ENCODE measurements at regions not wholly inside any gene's neighbourhood (a gene's known extent, or its start where the extent isn't known, plus 50 kb on each side); places are given as distances from the start of the nearest gene placed in this dataset.

- TF ChIP-seq TSC22D2 (CRISPR knock-in tag; IDR thresholded peaks at IDR 0.05; ENCODE audit: borderline replicate concordance) (no peak), SRF (IDR thresholded peaks at IDR 0.05; ENCODE audit: low read depth, low read length) (no peak), STAG1 (CRISPR knock-in tag; IDR thresholded peaks at IDR 0.05) (peak; percentile 26; the same call in 1 of the 2 replicates), IRF2 (CRISPR knock-in tag; IDR thresholded peaks at IDR 0.05) (no peak), CBFB (CRISPR knock-in tag; IDR thresholded peaks at IDR 0.05) (no peak)
Measured at GRCh38 chr11:81658722-81659121, 1074.9 kb downstream of the FAM181B start (continued).

- TF ChIP-seq KDM5A (IDR thresholded peaks at IDR 0.05; ENCODE audit: borderline replicate concordance, low read length) = no peak
- no peak for TF ChIP-seq CHD2 (IDR thresholded peaks at IDR 0.05; ENCODE audit: low read depth, low read length)
- no peak for TF ChIP-seq ZXDC (CRISPR knock-in tag; IDR thresholded peaks at IDR 0.05)
- ChIA-PET CTCF (ENCODE audit: low intra/inter-chr PET ratio, low total read pairs) (no interaction called here), POLR2A (no interaction called here)
- in situ Hi-C loops (cut with HindIII; ENCODE audit: extremely low pct_ligation_motif_present, low pct_unique_long_range_greater_than_20kb) = no loop called here
- H3K4me3 ChIP-seq (replicated peaks in 1 of 3; ENCODE audit: insufficient read depth in 1 of 3, low read depth in 2 of 3, low read length in 3 of 3) = no peak overlapping the region
- H2AFZ ChIP-seq (ENCODE audit: low read length) = no peak overlapping the region
- ATAC-seq (no peak), DNase-seq (ENCODE audit: low spot score) (no peak), FAIRE-seq (no peak)
- H3K27me3 ChIP-seq (ENCODE audit: control insufficient read depth in 1 of 2, insufficient read depth in 2 of 2, low read length in 2 of 2) = no peaks in the 10 kb centered on the region
- no TSS peak for BruUV-seq (replicated peaks)
- no peaks in the 10 kb centered on the region for H4K20me1 ChIP-seq (ENCODE audit: insufficient read depth, low read length)
- no peak overlapping the region for H3K9ac ChIP-seq (ENCODE audit: insufficient read depth, low read depth, low read length)
- H3K79me2 ChIP-seq (ENCODE audit: insufficient read depth, low read length) = no peaks in the 10 kb centered on the region
- intact Hi-C loops (cut with micrococcal nuclease; ENCODE audit: unreplicated experiment) = no loop called here
- no peaks in the 10 kb centered on the region for H3K36me3 ChIP-seq (replicated peaks in 1 of 2; ENCODE audit: control insufficient read depth in 1 of 2, insufficient read depth in 2 of 2, low read length in 2 of 2)
- no peaks in the 10 kb centered on the region for H3K4me1 ChIP-seq (ENCODE audit: insufficient read depth, low read length)
- H3K9me3 ChIP-seq (ENCODE audit: low read length) = peaks cover 6% of the 10 kb centered on the region
- H3K27ac ChIP-seq (ENCODE audit: extremely low read length, insufficient read depth, low read length) = no peak overlapping the region
- no peak overlapping the region for H3K4me2 ChIP-seq (ENCODE audit: low read depth, low read length)
Measured at GRCh38 chr11:81655351-81655750, 1078.3 kb downstream of the FAM181B start.
